ENCODE measurements at regions not wholly inside any gene's neighbourhood (a gene's known extent, or its start where the extent isn't known, plus 50 kb on each side); places are given as distances from the start of the nearest gene placed in this dataset.

DNA sequence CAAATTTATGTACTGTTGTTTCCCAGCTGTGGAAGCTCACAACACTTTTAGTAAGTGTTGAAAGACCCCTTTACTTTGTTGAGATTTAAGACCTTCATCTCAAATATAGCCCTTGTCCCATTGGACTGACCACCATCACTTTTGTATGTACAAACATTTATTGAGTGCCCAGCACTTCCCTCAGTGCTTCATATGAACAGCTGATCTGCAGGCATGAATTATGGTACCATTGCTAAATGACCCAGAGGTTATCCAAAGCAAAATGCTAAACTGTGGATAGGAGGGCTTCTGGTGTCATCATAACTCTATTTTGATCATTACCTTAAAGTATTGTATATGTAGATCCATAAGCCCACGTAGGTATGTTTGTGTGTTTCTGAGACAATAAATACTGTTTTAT, 285.7 kb upstream of the RGS6 start:
- 52 to 81% methylated on average over 1 of the region's 1 CpG for WGBS, 2 donors
- Histone ChIP-seq H3K9me3 (no peaks in the 10 kb centered on the region), H3K36me3 (no peaks in the 10 kb centered on the region), H3K27ac (peak overlapping the region in 2 of 4 donors; percentile 46 to 62), H3K4me3 (no peak overlapping the region), H3K4me1 (peaks cover 5 to 13% (median 7%) of the 10 kb centered on the region in 4 donors), H3K27me3 (no peaks in the 10 kb centered on the region)
- no peak for TF ChIP-seq EP300 (IDR thresholded peaks at IDR 0.05)
- TF ChIP-seq POLR2A (IDR thresholded peaks at IDR 0.05), result no peak
- TF ChIP-seq POLR2AphosphoS5 (IDR thresholded peaks at IDR 0.05), result no peak
- TF ChIP-seq, protein P1, sequence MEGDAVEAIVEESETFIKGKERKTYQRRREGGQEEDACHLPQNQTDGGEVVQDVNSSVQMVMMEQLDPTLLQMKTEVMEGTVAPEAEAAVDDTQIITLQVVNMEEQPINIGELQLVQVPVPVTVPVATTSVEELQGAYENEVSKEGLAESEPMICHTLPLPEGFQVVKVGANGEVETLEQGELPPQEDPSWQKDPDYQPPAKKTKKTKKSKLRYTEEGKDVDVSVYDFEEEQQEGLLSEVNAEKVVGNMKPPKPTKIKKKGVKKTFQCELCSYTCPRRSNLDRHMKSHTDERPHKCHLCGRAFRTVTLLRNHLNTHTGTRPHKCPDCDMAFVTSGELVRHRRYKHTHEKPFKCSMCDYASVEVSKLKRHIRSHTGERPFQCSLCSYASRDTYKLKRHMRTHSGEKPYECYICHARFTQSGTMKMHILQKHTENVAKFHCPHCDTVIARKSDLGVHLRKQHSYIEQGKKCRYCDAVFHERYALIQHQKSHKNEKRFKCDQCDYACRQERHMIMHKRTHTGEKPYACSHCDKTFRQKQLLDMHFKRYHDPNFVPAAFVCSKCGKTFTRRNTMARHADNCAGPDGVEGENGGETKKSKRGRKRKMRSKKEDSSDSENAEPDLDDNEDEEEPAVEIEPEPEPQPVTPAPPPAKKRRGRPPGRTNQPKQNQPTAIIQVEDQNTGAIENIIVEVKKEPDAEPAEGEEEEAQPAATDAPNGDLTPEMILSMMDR (IDR thresholded peaks at IDR 0.05), result no peak
- DNase-seq, result no peak
- no peak for ATAC-seq (ENCODE audit: low FRiP score in 2 of 2)

GRCh38 chr14:71647086-71647784, 285.0 kb upstream of the RGS6 start:
- peak in 1 of 2 donors; percentile 42 for DNase-seq
- Histone ChIP-seq H3K36me3 (no peaks in the 10 kb centered on the region), H3K4me1 (peaks cover 5 to 14% (median 9%) of the 10 kb centered on the region in 4 donors), H3K27me3 (no peaks in the 10 kb centered on the region), H3K27ac (peak overlapping the region in 3 of 4 donors; percentile 33 to 62 (median 46)), H3K9me3 (peaks cover under 1 to 4% (median 2%) of the 10 kb centered on the region in 4 donors), H3K4me3 (no peak overlapping the region)
- 62 to 64% methylated on average over 4 of the region's 4 CpGs for WGBS, 2 donors
- ATAC-seq (ENCODE audit: low FRiP score in 2 of 2), result peak; percentile 31 to 82
- TF ChIP-seq EP300 (IDR thresholded peaks at IDR 0.05) (peak in 1 of 4 donors; percentile 52), POLR2A (IDR thresholded peaks at IDR 0.05) (no peak), POLR2AphosphoS5 (IDR thresholded peaks at IDR 0.05) (no peak)
- TF ChIP-seq, protein P1 (IDR thresholded peaks at IDR 0.05), result no peak

- Histone ChIP-seq H3K27ac (no peak overlapping the region), H3K27me3 (no peaks in the 10 kb centered on the region), H3K36me3 (no peaks in the 10 kb centered on the region), H3K9me3 (peaks cover 4 to 9% (median 6%) of the 10 kb centered on the region in 4 donors), H3K4me3 (no peak overlapping the region), H3K4me1 (peaks cover 5 to 14% (median 12%) of the 10 kb centered on the region in 4 donors)
- TF ChIP-seq POLR2A (IDR thresholded peaks at IDR 0.05) (no peak), EP300 (IDR thresholded peaks at IDR 0.05) (no peak), POLR2AphosphoS5 (IDR thresholded peaks at IDR 0.05) (no peak)
- TF ChIP-seq, protein P1 (IDR thresholded peaks at IDR 0.05), result no peak
- DNase-seq (no peak), ATAC-seq (ENCODE audit: low FRiP score in 2 of 2) (no peak)
- 96 to 97% methylated on average over 2 of the region's 2 CpGs for WGBS, 2 donors
These were observed 283.5 kb upstream of the RGS6 start for GRCh38 chr14:71648725-71649124.

GRCh38 chr14:71650187-71650755, 282.0 kb upstream of the RGS6 start:
- DNase-seq, result no peak
- 96 to 98% methylated on average over 7 of the region's 7 CpGs for WGBS, 2 donors
- no peak overlapping the region for H3K4me3 ChIP-seq
- H3K9me3 ChIP-seq, result peaks cover 4 to 9% (median 6%) of the 10 kb centered on the region in 4 donors
- no peaks in the 10 kb centered on the region for H3K36me3 ChIP-seq
- TF ChIP-seq EP300 (IDR thresholded peaks at IDR 0.05) (no peak), POLR2A (IDR thresholded peaks at IDR 0.05) (no peak), POLR2AphosphoS5 (IDR thresholded peaks at IDR 0.05) (no peak)
- TF ChIP-seq, protein P1 (IDR thresholded peaks at IDR 0.05), result no peak
- H3K27ac ChIP-seq, result no peak overlapping the region
- no peaks in the 10 kb centered on the region for H3K27me3 ChIP-seq
- ATAC-seq (ENCODE audit: low FRiP score in 2 of 2), result no peak
- H3K4me1 ChIP-seq, result peaks cover 5 to 14% (median 12%) of the 10 kb centered on the region in 4 donors
